HEK293T (cell line): ENCODE measurements at regions not wholly inside any gene's neighbourhood (a gene's known extent, or its start where the extent isn't known, plus 50 kb on each side); places are given as distances from the start of the nearest gene placed in this dataset.

ENCODE experiments used
- CTCF ChIA-PET: fragments of 350-600 bp; formaldehyde crosslinking; extraction: SDS; loops from one replicate; lab custom pipeline; 2021; ENCODE audit warnings: antibody characterized with exemption, inconsistent platforms; lab: Yijun Ruan, JAX
- POLR2A ChIA-PET: fragments of 350-600 bp; formaldehyde crosslinking; extraction: SDS; loops from one replicate; lab custom pipeline; 2020; ENCODE audit warnings: antibody characterized with exemption, inconsistent platforms; lab: Yijun Ruan, JAX
- DNase-seq: peaks from one replicate; pipeline ENCODE4 v3.0.0; 2012; ENCODE audit warnings: mixed read lengths; ENCODE audit errors: extremely low spot score
- ARNT ChIP-seq: fragments of 450-650 bp; IDR thresholded peaks from 2 replicates; pipeline ENCODE4 v1.6.1; 2017; ENCODE audit warnings: mild to moderate bottlenecking
- BHLHE40 ChIP-seq: fragments of 450-650 bp; IDR thresholded peaks from 2 replicates; pipeline ENCODE4 v1.6.1; 2016; ENCODE audit warnings: mild to moderate bottlenecking, moderate library complexity, borderline replicate concordance
- CTBP1 ChIP-seq: fragments of 450-650 bp; IDR thresholded peaks from 2 replicates; pipeline ENCODE4 v1.6.1; 2016; ENCODE audit warnings: borderline replicate concordance
- ELF4 ChIP-seq: fragments of 450-650 bp; IDR thresholded peaks from 2 replicates; pipeline ENCODE4 v1.6.1; 2017; ENCODE audit warnings: antibody characterized with exemption
- FOXA1 ChIP-seq: fragments of 450-650 bp; IDR thresholded peaks from 2 replicates; pipeline ENCODE4 v1.6.1; 2016; ENCODE audit warnings: mild to moderate bottlenecking
- FOXK2 ChIP-seq: fragments of 450-650 bp; IDR thresholded peaks from 2 replicates; pipeline ENCODE4 v1.6.1; 2016; ENCODE audit warnings: mild to moderate bottlenecking
- FOXM1 ChIP-seq: fragments of 450-650 bp; IDR thresholded peaks from 2 replicates; pipeline ENCODE4 v1.6.1; 2017; ENCODE audit warnings: mild to moderate bottlenecking, borderline replicate concordance
- HDGF ChIP-seq: fragments of 450-650 bp; IDR thresholded peaks from 2 replicates; pipeline ENCODE4 v1.6.1; 2017; ENCODE audit warnings: antibody characterized with exemption, borderline replicate concordance
- L3MBTL2 ChIP-seq: fragments of 450-650 bp; conservative IDR thresholded peaks from 2 replicates; pipeline ENCODE4 v1.6.1; 2016; ENCODE audit warnings: mild to moderate bottlenecking
- LEF1 ChIP-seq: fragments of 450-650 bp; IDR thresholded peaks from 2 replicates; pipeline ENCODE4 v1.6.1; 2017; ENCODE audit warnings: mild to moderate bottlenecking, borderline replicate concordance
- NFRKB ChIP-seq: fragments of 450-650 bp; IDR thresholded peaks from 2 replicates; pipeline ENCODE4 v1.6.1; 2016; ENCODE audit warnings: mild to moderate bottlenecking, moderate library complexity
- SP1 ChIP-seq: fragments of 450-650 bp; IDR thresholded peaks from 2 replicates; pipeline ENCODE4 v1.6.1; 2017
- SUZ12 ChIP-seq: fragments of 450-650 bp; IDR thresholded peaks from 2 replicates; pipeline ENCODE4 v1.6.1; 2016; ENCODE audit warnings: mild to moderate bottlenecking
- TARDBP ChIP-seq: fragments of 450-650 bp; IDR thresholded peaks from 2 replicates; pipeline ENCODE4 v1.6.1; 2016
- ZNF384 ChIP-seq: fragments of 450-650 bp; IDR thresholded peaks from 2 replicates; pipeline ENCODE4 v1.6.1; 2016
- TF ChIP-seq, protein P1 (sequence below): fragments of 450-650 bp; IDR thresholded peaks from 2 replicates; pipeline ENCODE4 v1.6.1; 2016

DNA sequence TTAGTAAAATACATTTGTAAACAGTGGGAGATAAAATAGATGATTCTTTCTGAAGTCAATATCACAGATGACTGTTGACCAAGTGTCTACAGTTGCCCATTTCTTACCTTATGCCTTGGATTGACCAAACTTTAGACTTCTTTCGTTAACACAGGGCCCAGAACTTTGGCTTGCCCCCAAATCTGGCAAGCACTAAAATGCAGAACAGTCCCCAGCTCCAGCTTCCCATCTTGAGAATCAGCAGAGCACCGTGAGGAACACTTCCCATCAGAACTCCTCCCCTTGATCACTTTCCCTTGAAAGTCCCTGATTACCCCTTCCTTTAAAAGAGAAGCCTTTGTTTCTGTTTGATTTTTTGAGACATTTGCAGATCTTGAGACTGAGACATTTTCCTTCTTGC, 1039.9 kb downstream of the TLE1 start:
- TF ChIP-seq, protein P1, sequence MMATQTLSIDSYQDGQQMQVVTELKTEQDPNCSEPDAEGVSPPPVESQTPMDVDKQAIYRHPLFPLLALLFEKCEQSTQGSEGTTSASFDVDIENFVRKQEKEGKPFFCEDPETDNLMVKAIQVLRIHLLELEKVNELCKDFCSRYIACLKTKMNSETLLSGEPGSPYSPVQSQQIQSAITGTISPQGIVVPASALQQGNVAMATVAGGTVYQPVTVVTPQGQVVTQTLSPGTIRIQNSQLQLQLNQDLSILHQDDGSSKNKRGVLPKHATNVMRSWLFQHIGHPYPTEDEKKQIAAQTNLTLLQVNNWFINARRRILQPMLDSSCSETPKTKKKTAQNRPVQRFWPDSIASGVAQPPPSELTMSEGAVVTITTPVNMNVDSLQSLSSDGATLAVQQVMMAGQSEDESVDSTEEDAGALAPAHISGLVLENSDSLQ: no peak
- no peak for TF ChIP-seq CTBP1
- TF ChIP-seq BHLHE40: no peak
- TF ChIP-seq HDGF: no peak
- TF ChIP-seq L3MBTL2: no peak
- no peak for TF ChIP-seq ZNF384
- no peak for TF ChIP-seq SUZ12
- no peak for TF ChIP-seq NFRKB
- no peak for TF ChIP-seq SP1
- no peak for TF ChIP-seq FOXA1
- TF ChIP-seq LEF1: no peak
- TF ChIP-seq ELF4: no peak
- TF ChIP-seq FOXK2: no peak
- no peak for TF ChIP-seq FOXM1
- TF ChIP-seq TARDBP: no peak
- TF ChIP-seq ARNT: no peak
- no peak for DNase-seq
- CTCF ChIA-PET: no interaction called here
- POLR2A ChIA-PET: no interaction called here

GRCh38 chr9:80649001-80649420, 1040.3 kb downstream of the TLE1 start:
- no peak for DNase-seq
- no peak for TF ChIP-seq FOXK2
- TF ChIP-seq TARDBP: no peak
- TF ChIP-seq NFRKB: no peak
- no peak for TF ChIP-seq LEF1
- no peak for TF ChIP-seq HDGF
- TF ChIP-seq, protein P1: no peak
- no peak for TF ChIP-seq ARNT
- no peak for TF ChIP-seq L3MBTL2
- no peak for TF ChIP-seq ZNF384
- no peak for TF ChIP-seq ELF4
- TF ChIP-seq BHLHE40: no peak
- TF ChIP-seq SP1: no peak
- no peak for TF ChIP-seq CTBP1
- TF ChIP-seq FOXA1: no peak
- no peak for TF ChIP-seq SUZ12
- TF ChIP-seq FOXM1: no peak
- POLR2A ChIA-PET: no interaction called here
- CTCF ChIA-PET: no interaction called here

GRCh38 chr9:80648336-80648735, 1041.0 kb downstream of the TLE1 start:
- ChIA-PET POLR2A (no interaction called here), CTCF (no interaction called here)
- no peak for DNase-seq
- no peak for TF ChIP-seq FOXA1
- TF ChIP-seq SP1: no peak
- no peak for TF ChIP-seq L3MBTL2
- TF ChIP-seq ELF4: no peak
- TF ChIP-seq CTBP1: no peak
- no peak for TF ChIP-seq TARDBP
- TF ChIP-seq HDGF: no peak
- no peak for TF ChIP-seq LEF1
- TF ChIP-seq BHLHE40: no peak
- TF ChIP-seq NFRKB: no peak
- TF ChIP-seq, protein P1: no peak
- no peak for TF ChIP-seq FOXK2
- no peak for TF ChIP-seq ARNT
- no peak for TF ChIP-seq ZNF384
- TF ChIP-seq FOXM1: no peak
- no peak for TF ChIP-seq SUZ12

- CTCF ChIA-PET: no interaction called here
- TF ChIP-seq ELF4: no peak
- no peak for TF ChIP-seq ARNT
- no peak for TF ChIP-seq SP1
- no peak for TF ChIP-seq TARDBP
- no peak for TF ChIP-seq SUZ12
- POLR2A ChIA-PET: no interaction called here
- no peak for DNase-seq
Measured at GRCh38 chr9:80646211-80646610, 1043.1 kb downstream of the TLE1 start.

- no peak for DNase-seq
- TF ChIP-seq TARDBP (no peak), FOXM1 (no peak), BHLHE40 (no peak), ELF4 (no peak), HDGF (no peak), SUZ12 (no peak), SP1 (no peak), LEF1 (no peak), FOXK2 (no peak), ARNT (no peak), NFRKB (no peak), ZNF384 (no peak), CTBP1 (no peak)
- TF ChIP-seq, protein P1: no peak
- CTCF ChIA-PET: no interaction called here
- POLR2A ChIA-PET: no interaction called here
Measured at GRCh38 chr9:80644044-80644443, 1045.3 kb downstream of the TLE1 start.
